GM12878 (cell line): ENCODE measurements at regions not wholly inside any gene's neighbourhood (a gene's known extent, or its start where the extent isn't known, plus 50 kb on each side); places are given as distances from the start of the nearest gene placed in this dataset.

Experiments used
- ATAC-seq: fragments of 200-7000 bp; cut with Tn5 transposase; 3 replicates; pipeline ENCODE4 v1.9.1; 2020; ENCODE audit warnings: mild to moderate bottlenecking, moderate library complexity
- BruUV-seq: library from RNA; stranded (reverse); fragments of 400-500 nt; replicated peaks from 2 replicates; lab custom pipeline; 2021; lab: Mats Ljungman, UMichigan
- CTCF ChIA-PET: fragments of 300-600 bp; sonication (Branson Sonifier 250); formaldehyde crosslinking; extraction: SDS; loops from one replicate; lab custom pipeline; 2021; ENCODE audit warnings: inconsistent platforms; lab: Yijun Ruan, JAX
- POLR2A ChIA-PET: fragments of 350-600 bp; formaldehyde crosslinking; extraction: SDS; loops from one replicate; lab custom pipeline; 2021; ENCODE audit warnings: inconsistent platforms; lab: Charles Lee
- RAD21 ChIA-PET: fragments of 300-600 bp; sonication (Branson Sonifier 250); formaldehyde crosslinking; loops from one replicate; lab custom pipeline; 2023; ENCODE audit warnings: antibody characterized with exemption; ENCODE audit not compliant: unreplicated experiment; lab: Charles Lee
- SMC1A ChIA-PET: fragments of 300-600 bp; sonication (Branson Sonifier 250); formaldehyde crosslinking; loops from one replicate; lab custom pipeline; 2023; ENCODE audit not compliant: unreplicated experiment, uncharacterized antibody; lab: Charles Lee
- DNase-seq: peaks from one replicate; pipeline ENCODE4 v3.0.0-alpha.2; 2011; ENCODE audit warnings: low read depth, low spot score
- FAIRE-seq: peaks from 3 replicates; lab custom pipeline; 2011; peaks lifted over from hg19 to GRCh38; lab: Jason Lieb, UNC
- H2AFZ ChIP-seq: 2 replicates; pipeline ENCODE4 v1.6.0; 2011; ENCODE audit warnings: low read depth, low read length, control low read depth; ENCODE audit not compliant: control insufficient read depth
- H3K27ac ChIP-seq: 2 replicates; pipeline ENCODE4 v1.5.1; 2011; ENCODE audit warnings: control low read depth; ENCODE audit not compliant: control insufficient read depth, insufficient read depth
- H3K27me3 ChIP-seq, 2 experiments: replicated peaks in 1 of 2; 2 replicates each; pipeline versions ENCODE4 v1.6.0 to v1.6.1; 2011; ENCODE audit warnings: low read length in 1 of 2; ENCODE audit not compliant: control insufficient read depth in 2 of 2, insufficient read depth in 2 of 2
- H3K36me3 ChIP-seq, 2 experiments: 2 replicates each; pipeline ENCODE4 v1.5.1; 2011; ENCODE audit warnings: low read length in 1 of 2; ENCODE audit not compliant: control insufficient read depth in 2 of 2, insufficient read depth in 2 of 2
- H3K4me1 ChIP-seq: 2 replicates; pipeline ENCODE4 v1.6.1; 2011; ENCODE audit warnings: mild to moderate bottlenecking, low read length, moderate library complexity, mixed read lengths; ENCODE audit not compliant: control insufficient read depth, insufficient read depth
- H3K4me2 ChIP-seq: 2 replicates; pipeline ENCODE4 v1.6.0; 2011; ENCODE audit warnings: control low read depth; ENCODE audit not compliant: control insufficient read depth, insufficient read depth
- H3K4me3 ChIP-seq: fragments of 200-600 bp; sonication (generic); 2 replicates; pipeline ENCODE4 v1.5.1; 2016
- H3K79me2 ChIP-seq: 2 replicates; pipeline ENCODE4 v1.6.0; 2011; ENCODE audit warnings: low read length; ENCODE audit not compliant: control insufficient read depth, insufficient read depth
- H3K9ac ChIP-seq: 2 replicates; pipeline ENCODE4 v1.8.0; 2011; ENCODE audit warnings: low read length, control low read depth, mixed read lengths; ENCODE audit not compliant: control insufficient read depth, insufficient read depth
- H3K9me3 ChIP-seq: replicated peaks from 3 replicates; pipeline ENCODE4 v1.5.1; 2011; ENCODE audit warnings: mild to moderate bottlenecking, low read length; ENCODE audit not compliant: control insufficient read depth, insufficient read depth
- H4K20me1 ChIP-seq: 2 replicates; pipeline ENCODE4 v1.6.0; 2011; ENCODE audit not compliant: control insufficient read depth, insufficient read depth
- ATF7 ChIP-seq: fragments of 450-650 bp; IDR thresholded peaks from 2 replicates; pipeline ENCODE4 v1.6.1; 2016; ENCODE audit warnings: low read depth, mild to moderate bottlenecking
- CEBPB ChIP-seq, 2 experiments: fragments of 150-350 bp in 1 of 2; IDR thresholded peaks; 2 replicates each; pipeline ENCODE4 v1.6.1; 2012 to 2014; ENCODE audit warnings: low read depth in 2 of 2, low read length in 2 of 2, borderline replicate concordance in 1 of 2, inconsistent platforms in 1 of 2
- DPF2 ChIP-seq: fragments of 450-650 bp; IDR thresholded peaks from 2 replicates; pipeline ENCODE4 v1.6.1; 2017; ENCODE audit warnings: mild to moderate bottlenecking
- MEF2B ChIP-seq: fragments of 450-650 bp; IDR thresholded peaks from 2 replicates; pipeline ENCODE4 v1.6.1; 2018; ENCODE audit warnings: mild to moderate bottlenecking, moderate library complexity; ENCODE audit not compliant: partially characterized antibody, poor library complexity, severe bottlenecking
- RAD21 ChIP-seq: IDR thresholded peaks from 2 replicates; pipeline ENCODE4 v1.6.1; 2011; ENCODE audit warnings: mild to moderate bottlenecking, low read depth, low read length, moderate library complexity; ENCODE audit not compliant: insufficient read depth
- RCOR1 ChIP-seq: conservative IDR thresholded peaks from 2 replicates; pipeline ENCODE4 v1.6.1; 2012; ENCODE audit warnings: low read depth, low read length, improper control_type of control experiment
- SMAD1 ChIP-seq: fragments of 450-650 bp; IDR thresholded peaks from 2 replicates; pipeline ENCODE4 v1.6.1; 2018; ENCODE audit warnings: mild to moderate bottlenecking, low read depth; ENCODE audit not compliant: partially characterized antibody
- SMAD5 ChIP-seq: IDR thresholded peaks from 2 replicates; pipeline ENCODE4 v1.6.1; 2016; ENCODE audit warnings: antibody characterized with exemption, low read depth
- SUPT20H ChIP-seq: IDR thresholded peaks from 2 replicates; pipeline ENCODE4 v1.6.1; 2011; ENCODE audit warnings: low read depth, mild to moderate bottlenecking, low read length, moderate library complexity, borderline replicate concordance; ENCODE audit not compliant: control insufficient read depth
- TBL1XR1 ChIP-seq: IDR thresholded peaks from 2 replicates; pipeline ENCODE4 v1.6.1; 2012; ENCODE audit warnings: low read depth, low read length, improper control_type of control experiment
- ZNF24 ChIP-seq: fragments of 450-650 bp; IDR thresholded peaks from 2 replicates; pipeline ENCODE4 v1.6.1; 2017; ENCODE audit warnings: antibody characterized with exemption, mild to moderate bottlenecking
- ZNF687 ChIP-seq: fragments of 450-650 bp; IDR thresholded peaks from 2 replicates; pipeline ENCODE4 v1.6.1; 2017; ENCODE audit warnings: mild to moderate bottlenecking, moderate library complexity
- WGBS: methylation state at CpG from one replicate; pipeline ENCODE4 v1.1.6; 2016; ENCODE audit warnings: low lambda C conversion rate; ENCODE audit not compliant: insufficient replicate concordance, insufficient coverage; ENCODE audit errors: missing lambda C conversion rate; 5-methylcytosine and 5-hydroxymethylcytosine counted together
- in situ Hi-C: fragments of 300-500 bp; cut with MboI; formaldehyde crosslinking; loops from 9 replicates; pipeline ENCODE4 v1.14.3; 2018; ENCODE audit warnings: mixed read lengths
- intact Hi-C: fragments of 100-400 bp; cut with micrococcal nuclease; formaldehyde crosslinking; loops from one replicate; pipeline ENCODE4 v1.14.2; 2022; ENCODE audit not compliant: unreplicated experiment

- TF ChIP-seq SMAD5, result no peak
- no peak for TF ChIP-seq RCOR1
- TF ChIP-seq TBL1XR1, result no peak
- no peak for TF ChIP-seq ZNF24
- no peak for TF ChIP-seq RAD21
- TF ChIP-seq SMAD1, result no peak
- TF ChIP-seq ATF7, result no peak
- TF ChIP-seq MEF2B, result no peak
- no peak for TF ChIP-seq CEBPB (IDR thresholded peaks at IDR 0.05; ENCODE audit: borderline replicate concordance in 1 of 2, low read depth in 2 of 2, low read length in 2 of 2)
- TF ChIP-seq SUPT20H, result no peak
- TF ChIP-seq DPF2, result no peak
- TF ChIP-seq ZNF687, result no peak
- H2AFZ ChIP-seq, result no peak overlapping the region
Measured at GRCh38 chr9:108022246-108022935, 532.8 kb upstream of the KLF4 start.

More at GRCh38 chr9:108022246-108022935, 532.8 kb upstream of the KLF4 start:
- Histone ChIP-seq H4K20me1 (no peaks in the 10 kb centered on the region), H3K27ac (no peak overlapping the region), H3K9me3 (no peaks in the 10 kb centered on the region), H3K79me2 (no peaks in the 10 kb centered on the region), H3K4me1 (no peaks in the 10 kb centered on the region), H3K36me3 (no peaks in the 10 kb centered on the region), H3K4me2 (no peak overlapping the region), H3K9ac (no peak overlapping the region), H3K27me3 (no peaks in the 10 kb centered on the region), H3K4me3 (no peak overlapping the region)
- ChIA-PET RAD21 (no interaction called here), SMC1A (no interaction called here), POLR2A (no interaction called here), CTCF (no interaction called here)
- in situ Hi-C loops, result no loop called here
- 3% methylated on average over 4 of the region's 4 CpGs for WGBS
- no TSS peak for BruUV-seq
- FAIRE-seq, result no peak
- DNase-seq, result no peak
- intact Hi-C loops, result no loop called here
- no peak for ATAC-seq
